Stomach (tissue), 4 donors: ENCODE measurements at regions not wholly inside any gene's neighbourhood (a gene's known extent, or its start where the extent isn't known, plus 50 kb on each side); places are given as distances from the start of the nearest gene placed in this dataset.

Source experiments
- POLR2A ChIP-seq, 4 donors: fragments of 450-650 bp; IDR thresholded peaks; one replicate each; pipeline ENCODE4 v1.6.1; 2016; ENCODE audit warnings: antibody characterized with exemption in 4 of 4, control low read depth in 2 of 4, mild to moderate bottlenecking in 1 of 4, moderate library complexity in 1 of 4
- TF ChIP-seq, protein P1 (sequence below), 7 experiments: fragments of 450-650 bp in 4 of 7; fragments of 200-600 bp in 3 of 7; sonication (generic) in 3 of 7; IDR thresholded peaks; one replicate each; pipeline ENCODE4 v1.5.1; 2016 to 2019; ENCODE audit warnings: antibody characterized with exemption in 7 of 7, control low read depth in 2 of 7, mild to moderate bottlenecking in 1 of 7

DNA sequence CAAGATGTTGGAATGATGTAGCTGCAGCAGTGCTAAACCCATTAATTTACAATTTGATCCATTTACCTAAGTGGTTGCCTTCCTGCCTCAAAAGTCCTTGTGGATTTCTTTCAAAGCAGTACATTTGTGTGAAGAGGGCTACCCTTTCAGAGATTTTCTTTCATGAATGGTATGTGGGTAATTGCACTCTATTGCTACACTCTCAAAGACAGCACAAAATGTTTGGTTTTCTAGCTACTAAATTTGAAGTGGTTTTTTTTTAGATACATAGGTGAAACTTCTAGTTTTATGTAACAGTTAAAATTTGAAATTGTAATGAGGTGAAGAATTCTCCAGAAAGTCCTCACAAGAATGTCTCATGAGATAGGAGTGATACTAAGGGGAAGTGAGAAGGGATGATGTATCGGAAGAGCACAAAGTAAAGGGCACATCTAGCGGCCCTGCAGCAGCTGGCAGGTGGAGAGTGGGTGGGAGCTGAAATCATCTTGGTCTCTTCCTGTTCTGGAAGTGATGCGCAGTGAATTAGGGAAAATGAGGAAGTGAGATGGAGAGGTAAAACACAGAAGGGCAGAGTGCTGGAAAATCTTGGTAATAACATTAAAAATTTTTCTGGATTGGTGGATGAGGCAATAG is 236.8 kb upstream of the MAN1A1 start:
- TF ChIP-seq, protein P1, sequence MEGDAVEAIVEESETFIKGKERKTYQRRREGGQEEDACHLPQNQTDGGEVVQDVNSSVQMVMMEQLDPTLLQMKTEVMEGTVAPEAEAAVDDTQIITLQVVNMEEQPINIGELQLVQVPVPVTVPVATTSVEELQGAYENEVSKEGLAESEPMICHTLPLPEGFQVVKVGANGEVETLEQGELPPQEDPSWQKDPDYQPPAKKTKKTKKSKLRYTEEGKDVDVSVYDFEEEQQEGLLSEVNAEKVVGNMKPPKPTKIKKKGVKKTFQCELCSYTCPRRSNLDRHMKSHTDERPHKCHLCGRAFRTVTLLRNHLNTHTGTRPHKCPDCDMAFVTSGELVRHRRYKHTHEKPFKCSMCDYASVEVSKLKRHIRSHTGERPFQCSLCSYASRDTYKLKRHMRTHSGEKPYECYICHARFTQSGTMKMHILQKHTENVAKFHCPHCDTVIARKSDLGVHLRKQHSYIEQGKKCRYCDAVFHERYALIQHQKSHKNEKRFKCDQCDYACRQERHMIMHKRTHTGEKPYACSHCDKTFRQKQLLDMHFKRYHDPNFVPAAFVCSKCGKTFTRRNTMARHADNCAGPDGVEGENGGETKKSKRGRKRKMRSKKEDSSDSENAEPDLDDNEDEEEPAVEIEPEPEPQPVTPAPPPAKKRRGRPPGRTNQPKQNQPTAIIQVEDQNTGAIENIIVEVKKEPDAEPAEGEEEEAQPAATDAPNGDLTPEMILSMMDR (IDR thresholded peaks at IDR 0.05), result no peak
- no peak for TF ChIP-seq POLR2A (IDR thresholded peaks at IDR 0.05)
